ENCODE measurements at regions not wholly inside any gene's neighbourhood (a gene's known extent, or its start where the extent isn't known, plus 50 kb on each side); places are given as distances from the start of the nearest gene placed in this dataset.

GRCh38 chr3:74862476-74862875 is 248.0 kb upstream of the CNTN3 start:
- TF ChIP-seq POLR2A (IDR thresholded peaks at IDR 0.05) (no peak), CTCF (IDR thresholded peaks at IDR 0.05) (no peak), EP300 (IDR thresholded peaks at IDR 0.05) (no peak)

Data from upper lobe of left lung (tissue), 4 donors.